ENCODE measurements at regions not wholly inside any gene's neighbourhood (a gene's known extent, or its start where the extent isn't known, plus 50 kb on each side); places are given as distances from the start of the nearest gene placed in this dataset.

- no peak for DNase-seq
- no peak for TF ChIP-seq CTCF (IDR thresholded peaks at IDR 0.05)
- Histone ChIP-seq H3K36me3 (ENCODE audit: low read depth) (no peaks in the 10 kb centered on the region), H3K4me1 (ENCODE audit: low read depth) (no peaks in the 10 kb centered on the region), H3K4me3 (no peak overlapping the region), H3K9me3 (no peaks in the 10 kb centered on the region)
- intact Hi-C loops (cut with DNase I, micrococcal nuclease): no loop called here
- ATAC-seq: no peak
Observed at GRCh38 chr9:86449246-86449645, 95.0 kb upstream of the TUT7 start.

- H3K9me3 ChIP-seq: no peaks in the 10 kb centered on the region
- no peaks in the 10 kb centered on the region for H3K4me1 ChIP-seq (ENCODE audit: low read depth)
- no peaks in the 10 kb centered on the region for H3K36me3 ChIP-seq (ENCODE audit: low read depth)
- ATAC-seq (no peak), DNase-seq (no peak)
- intact Hi-C loops (cut with DNase I, micrococcal nuclease): no loop called here
- no peak overlapping the region for H3K4me3 ChIP-seq
- no peak for TF ChIP-seq CTCF (IDR thresholded peaks at IDR 0.05)
Observed at GRCh38 chr9:86445671-86446070, 91.5 kb upstream of the TUT7 start.

GRCh38 chr9:86443992-86444391 is 89.8 kb upstream of the TUT7 start:
- no peak for TF ChIP-seq CTCF (IDR thresholded peaks at IDR 0.05)
- no peaks in the 10 kb centered on the region for H3K9me3 ChIP-seq
- intact Hi-C loops (cut with DNase I, micrococcal nuclease): no loop called here
- H3K36me3 ChIP-seq (ENCODE audit: low read depth): no peaks in the 10 kb centered on the region
- ATAC-seq (no peak), DNase-seq (no peak)
- no peaks in the 10 kb centered on the region for H3K4me1 ChIP-seq (ENCODE audit: low read depth)
- H3K4me3 ChIP-seq: no peak overlapping the region

- ATAC-seq (peak; percentile 43), DNase-seq (peak in 1 of 3 donors; percentile 16)
- peak; percentile 31 for TF ChIP-seq CTCF (IDR thresholded peaks at IDR 0.05)
- no peaks in the 10 kb centered on the region for H3K36me3 ChIP-seq (ENCODE audit: low read depth)
- H3K4me3 ChIP-seq: no peak overlapping the region
- no peaks in the 10 kb centered on the region for H3K9me3 ChIP-seq
- intact Hi-C loops (cut with DNase I, micrococcal nuclease): no loop called here
- no peaks in the 10 kb centered on the region for H3K4me1 ChIP-seq (ENCODE audit: low read depth)
Observed at GRCh38 chr9:86434039-86434726, 80.0 kb upstream of the TUT7 start.

- no peak for TF ChIP-seq CTCF (IDR thresholded peaks at IDR 0.05)
- no peak for DNase-seq
- Histone ChIP-seq H3K4me1 (ENCODE audit: low read depth) (no peaks in the 10 kb centered on the region), H3K4me3 (no peak overlapping the region), H3K36me3 (ENCODE audit: low read depth) (no peaks in the 10 kb centered on the region), H3K9me3 (no peaks in the 10 kb centered on the region)
- intact Hi-C loops (cut with DNase I, micrococcal nuclease): no loop called here
- ATAC-seq: no peak
Observed at GRCh38 chr9:86424251-86424891, 70.2 kb upstream of the TUT7 start.
